Calu3 (cell line): ENCODE measurements at regions not wholly inside any gene's neighbourhood (a gene's known extent, or its start where the extent isn't known, plus 50 kb on each side); places are given as distances from the start of the nearest gene placed in this dataset.

Experiments used
- BruUV-seq: library from RNA; stranded (reverse); fragments of 400-500 nt; replicated peaks from 2 replicates; lab custom pipeline; 2021; lab: Mats Ljungman, UMichigan
- CTCF ChIA-PET: fragments of 300-600 bp; sonication (Branson Sonifier 250); formaldehyde crosslinking; loops from one replicate; lab custom pipeline; 2022; ENCODE audit warnings: antibody characterized with exemption; lab: Charles Lee
- DNase-seq: peaks from one replicate; pipeline ENCODE4 v3.0.0; 2022
- H3K27ac Mint-ChIP-seq: one replicate; pipeline ENCODE4 v1.8.0; 2022; ENCODE audit warnings: mixed read lengths; ENCODE audit not compliant: unreplicated experiment
- H3K27me3 Mint-ChIP-seq: one replicate; pipeline ENCODE4 v1.8.0; 2022; ENCODE audit warnings: mixed read lengths; ENCODE audit not compliant: unreplicated experiment
- H3K36me3 Mint-ChIP-seq: one replicate; pipeline ENCODE4 v1.8.0; 2022; ENCODE audit warnings: mild to moderate bottlenecking, moderate library complexity, mixed read lengths; ENCODE audit not compliant: insufficient read depth, unreplicated experiment
- H3K4me1 Mint-ChIP-seq: one replicate; pipeline ENCODE4 v1.8.0; 2022; ENCODE audit warnings: mild to moderate bottlenecking, low read depth, mixed read lengths; ENCODE audit not compliant: unreplicated experiment
- H3K4me3 Mint-ChIP-seq: one replicate; pipeline ENCODE4 v1.8.0; 2022; ENCODE audit warnings: mild to moderate bottlenecking, low read depth, moderate library complexity, mixed read lengths; ENCODE audit not compliant: unreplicated experiment
- H3K9me3 Mint-ChIP-seq: one replicate; pipeline ENCODE4 v1.8.0; 2022; ENCODE audit warnings: low read depth, mixed read lengths; ENCODE audit not compliant: unreplicated experiment
- CTCF ChIP-seq: fragments of 200-600 bp; IDR thresholded peaks from one replicate; pipeline ENCODE4 v1.8.0; 2022; ENCODE audit warnings: antibody characterized with exemption; ENCODE audit not compliant: unreplicated experiment
- intact Hi-C: fragments of 100-400 bp; cut with micrococcal nuclease; formaldehyde crosslinking; loops from one replicate; pipeline ENCODE4 v1.10.0; 2022; ENCODE audit not compliant: unreplicated experiment

- Mint-ChIP-seq H3K4me1 (no peaks in the 10 kb centered on the region), H3K9me3 (no peaks in the 10 kb centered on the region), H3K36me3 (no peaks in the 10 kb centered on the region), H3K27ac (no peak overlapping the region), H3K4me3 (no peak overlapping the region), H3K27me3 (no peaks in the 10 kb centered on the region)
- no TSS peak for BruUV-seq
- no peak for TF ChIP-seq CTCF
- DNase-seq: no peak
- intact Hi-C loops: no loop called here
- CTCF ChIA-PET: no interaction called here
Measured at GRCh38 chr6:55052846-55053245, 121.5 kb upstream of the HCRTR2 start.

GRCh38 chr6:55058682-55059081, 115.6 kb upstream of the HCRTR2 start:
- CTCF ChIA-PET: no interaction called here
- DNase-seq: no peak
- no TSS peak for BruUV-seq
- H3K4me1 Mint-ChIP-seq: no peaks in the 10 kb centered on the region
- H3K27ac Mint-ChIP-seq: no peak overlapping the region
- H3K4me3 Mint-ChIP-seq: no peak overlapping the region
- no peaks in the 10 kb centered on the region for H3K36me3 Mint-ChIP-seq
- intact Hi-C loops: no loop called here
- no peak for TF ChIP-seq CTCF
- H3K9me3 Mint-ChIP-seq: no peaks in the 10 kb centered on the region
- no peaks in the 10 kb centered on the region for H3K27me3 Mint-ChIP-seq

DNA sequence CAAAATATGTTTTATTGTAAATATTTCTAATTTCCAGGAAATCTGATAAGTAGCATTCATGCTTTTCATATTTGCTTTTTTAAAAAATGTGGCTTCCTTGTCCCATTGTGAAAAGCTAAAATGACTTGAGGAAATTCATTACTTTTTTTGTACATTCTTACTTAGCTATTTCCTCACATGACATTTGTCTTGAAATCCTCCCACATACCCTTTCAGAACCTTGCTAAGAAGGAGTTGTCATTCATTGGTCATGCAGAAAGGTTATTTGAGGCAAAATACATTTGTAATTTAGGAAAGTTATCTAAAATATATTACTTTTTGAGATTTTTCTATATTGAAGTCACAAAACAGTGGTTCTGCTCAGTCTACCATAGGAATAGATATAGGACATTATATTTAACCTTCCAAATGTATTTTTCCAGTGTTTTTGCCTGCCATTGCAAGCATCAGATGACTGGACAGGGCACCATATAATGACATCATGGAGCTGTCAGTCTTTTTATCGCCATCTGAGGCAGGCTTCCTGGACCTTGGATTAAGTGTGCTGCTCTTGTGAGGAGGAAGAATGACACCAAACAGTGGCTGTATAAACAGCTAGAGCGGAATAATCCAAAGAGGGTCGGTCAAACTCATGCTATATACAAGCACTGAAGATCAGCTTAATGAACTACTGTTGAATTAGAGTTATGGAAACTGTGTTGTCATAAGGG, 109.4 kb upstream of the HCRTR2 start:
- CTCF ChIA-PET: interaction anchor here (0.6 to 1.3 kb wide), 2 partner anchors 81 to 346 kb away, joined by 3 read pairs; no protein-coding TSS in a partner anchor
- Mint-ChIP-seq H3K27ac (no peak overlapping the region), H3K4me1 (no peaks in the 10 kb centered on the region), H3K4me3 (no peak overlapping the region), H3K36me3 (no peaks in the 10 kb centered on the region), H3K27me3 (no peaks in the 10 kb centered on the region), H3K9me3 (no peaks in the 10 kb centered on the region)
- no TSS peak for BruUV-seq
- intact Hi-C loops: loop anchor here (5.0 kb wide), 1 partner anchor 203 kb away; no protein-coding TSS in a partner anchor
- TF ChIP-seq CTCF: no peak
- no peak for DNase-seq

- Mint-ChIP-seq H3K27me3 (no peaks in the 10 kb centered on the region), H3K9me3 (no peaks in the 10 kb centered on the region), H3K36me3 (no peaks in the 10 kb centered on the region), H3K4me1 (no peaks in the 10 kb centered on the region), H3K4me3 (no peak overlapping the region), H3K27ac (no peak overlapping the region)
- CTCF ChIA-PET: interaction anchor here (1.0 to 1.6 kb wide), 4 partner anchors 351 to 1083 kb away, joined by 3 to 20 read pairs (median 4); no protein-coding TSS in a partner anchor
- DNase-seq: peak; percentile 52
- intact Hi-C loops: loop anchor here (1.0 to 5.0 kb wide), 5 partner anchors 190 to 1084 kb away; no protein-coding TSS in a partner anchor
- BruUV-seq: no TSS peak
- TF ChIP-seq CTCF: peak; percentile 54
Measured at GRCh38 chr6:55069132-55069781, 105.1 kb upstream of the HCRTR2 start.
